ENCODE measurements at regions not wholly inside any gene's neighbourhood (a gene's known extent, or its start where the extent isn't known, plus 50 kb on each side); places are given as distances from the start of the nearest gene placed in this dataset.

GRCh38 chr1:222370081-222370912, 177.6 kb downstream of the HHIPL2 start:
- no peak for DNase-seq (ENCODE audit: low spot score)

- DNase-seq (ENCODE audit: low spot score), result no peak
Observed at GRCh38 chr1:222369148-222369547, 178.8 kb downstream of the HHIPL2 start.

- DNase-seq (ENCODE audit: low spot score), result no peak
Observed at GRCh38 chr1:222358100-222358499, 189.8 kb downstream of the HHIPL2 start.

GRCh38 chr1:222357252-222357651, 190.7 kb downstream of the HHIPL2 start:
- DNase-seq (ENCODE audit: low spot score), result no peak

GRCh38 chr1:222347627-222348026, 200.3 kb downstream of the HHIPL2 start:
- no peak for DNase-seq (ENCODE audit: low spot score)

- DNase-seq (ENCODE audit: low spot score), result no peak
Observed at GRCh38 chr1:222346955-222347354, 200.9 kb downstream of the HHIPL2 start.

- no peak for DNase-seq (ENCODE audit: low spot score)
Observed at GRCh38 chr1:222339376-222339947, 208.4 kb downstream of the HHIPL2 start.

- DNase-seq (ENCODE audit: low spot score), result no peak
Observed at GRCh38 chr1:222335586-222335985, 212.3 kb downstream of the HHIPL2 start.

GRCh38 chr1:222334026-222334680, 213.8 kb downstream of the HHIPL2 start:
- DNase-seq (ENCODE audit: low spot score), result no peak

GRCh38 chr1:222331765-222332164, 216.1 kb downstream of the HHIPL2 start:
- no peak for DNase-seq (ENCODE audit: low spot score)

GRCh38 chr1:222331340-222331739, 216.6 kb downstream of the HHIPL2 start:
- no peak for DNase-seq (ENCODE audit: low spot score)

GRCh38 chr1:222329493-222330045, 218.3 kb downstream of the HHIPL2 start:
- DNase-seq (ENCODE audit: low spot score), result no peak

- DNase-seq (ENCODE audit: low spot score), result no peak
Observed at GRCh38 chr1:222326710-222327036, 221.2 kb downstream of the HHIPL2 start.

GRCh38 chr1:222326006-222326709, 221.7 kb downstream of the HHIPL2 start:
- DNase-seq (ENCODE audit: low spot score), result no peak

GRCh38 chr1:222325506-222325905, 222.4 kb downstream of the HHIPL2 start:
- no peak for DNase-seq (ENCODE audit: low spot score)

GRCh38 chr1:222314839-222315238, 233.1 kb downstream of the HHIPL2 start:
- no peak for DNase-seq (ENCODE audit: low spot score)

GRCh38 chr1:222310836-222311235, 237.1 kb downstream of the HHIPL2 start:
- no peak for DNase-seq (ENCODE audit: low spot score)

GRCh38 chr1:222307621-222308020, 240.3 kb downstream of the HHIPL2 start:
- no peak for DNase-seq (ENCODE audit: low spot score)

GRCh38 chr1:222306512-222306911, 241.4 kb downstream of the HHIPL2 start:
- DNase-seq (ENCODE audit: low spot score), result no peak

GRCh38 chr1:222306011-222306410, 241.9 kb downstream of the HHIPL2 start:
- no peak for DNase-seq (ENCODE audit: low spot score)

GRCh38 chr1:222301652-222302051, 246.3 kb downstream of the HHIPL2 start:
- no peak for DNase-seq (ENCODE audit: low spot score)

- no peak for DNase-seq (ENCODE audit: low spot score)
Observed at GRCh38 chr1:222299524-222299923, 248.4 kb downstream of the HHIPL2 start.
